ENCODE measurements at regions not wholly inside any gene's neighbourhood (a gene's known extent, or its start where the extent isn't known, plus 50 kb on each side); places are given as distances from the start of the nearest gene placed in this dataset.

DNA sequence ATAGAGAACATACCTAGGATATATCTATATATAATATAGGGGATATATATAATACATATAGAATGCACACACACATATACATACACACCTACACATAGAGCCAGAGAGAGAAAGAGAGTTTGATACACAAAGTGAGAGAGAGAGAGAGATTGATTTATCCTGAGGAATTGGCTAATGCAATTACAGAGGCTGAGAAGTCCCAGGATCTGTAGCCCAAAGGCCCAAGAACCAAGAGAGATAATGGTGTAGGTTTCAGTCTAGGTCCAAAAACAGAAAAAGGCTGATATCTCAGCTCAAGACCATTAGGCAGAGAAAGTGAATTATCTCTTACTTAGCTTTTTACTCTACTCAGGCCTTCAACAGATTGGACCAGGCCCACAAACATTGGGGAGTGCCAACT lies 715.0 kb upstream of the LCORL start:
- no peaks in the 10 kb centered on the region for H3K27me3 ChIP-seq (ENCODE audit: control insufficient read depth, low read length)
- no peaks in the 10 kb centered on the region for H3K36me3 ChIP-seq (ENCODE audit: control insufficient read depth, low read length)
- no peaks in the 10 kb centered on the region for H3K79me2 ChIP-seq (ENCODE audit: control insufficient read depth, low read length)
- H3K27ac ChIP-seq (ENCODE audit: low read depth, low read length) = no peak overlapping the region
- no peaks in the 10 kb centered on the region for H3K9me3 ChIP-seq (ENCODE audit: control insufficient read depth, insufficient read depth, low read length)
- TF ChIP-seq CTCF (IDR thresholded peaks at IDR 0.05; ENCODE audit: low read depth, low read length, poor library complexity, severe bottlenecking) (no peak), EZH2phosphoT487 (IDR thresholded peaks at IDR 0.05; ENCODE audit: borderline replicate concordance, low read length) (no peak)
- no peak overlapping the region for H3K4me3 ChIP-seq (ENCODE audit: low read length)
- no peaks in the 10 kb centered on the region for H3K9me2 ChIP-seq (replicated peaks; ENCODE audit: control insufficient read depth, low read length)
- H3K4me1 ChIP-seq (ENCODE audit: control insufficient read depth, low read length) = no peaks in the 10 kb centered on the region
- no peaks in the 10 kb centered on the region for H4K20me1 ChIP-seq (ENCODE audit: control insufficient read depth, insufficient read depth, low read depth, low read length)
- H3F3A ChIP-seq (ENCODE audit: control insufficient read depth, insufficient read depth) = no peaks in the 10 kb centered on the region
- no peak overlapping the region for H3K4me2 ChIP-seq (ENCODE audit: low read length)

GRCh38 chr4:18735740-18736268 lies 714.2 kb upstream of the LCORL start:
- TF ChIP-seq CTCF (IDR thresholded peaks at IDR 0.05; ENCODE audit: low read depth, low read length, poor library complexity, severe bottlenecking) (no peak), EZH2phosphoT487 (IDR thresholded peaks at IDR 0.05; ENCODE audit: borderline replicate concordance, low read length) (no peak)
- Histone ChIP-seq H3K4me1 (ENCODE audit: control insufficient read depth, low read length) (no peaks in the 10 kb centered on the region), H3K9me2 (replicated peaks; ENCODE audit: control insufficient read depth, low read length) (no peaks in the 10 kb centered on the region), H3K27ac (ENCODE audit: low read depth, low read length) (no peak overlapping the region), H3K27me3 (ENCODE audit: control insufficient read depth, low read length) (no peaks in the 10 kb centered on the region), H4K20me1 (ENCODE audit: control insufficient read depth, insufficient read depth, low read depth, low read length) (no peaks in the 10 kb centered on the region), H3K4me3 (ENCODE audit: low read length) (no peak overlapping the region), H3K36me3 (ENCODE audit: control insufficient read depth, low read length) (no peaks in the 10 kb centered on the region), H3K4me2 (ENCODE audit: low read length) (no peak overlapping the region), H3F3A (ENCODE audit: control insufficient read depth, insufficient read depth) (no peaks in the 10 kb centered on the region), H3K79me2 (ENCODE audit: control insufficient read depth, low read length) (no peaks in the 10 kb centered on the region), H3K9me3 (ENCODE audit: control insufficient read depth, insufficient read depth, low read length) (no peaks in the 10 kb centered on the region)

- Histone ChIP-seq H3K4me3 (ENCODE audit: low read length) (no peak overlapping the region), H3K9me3 (ENCODE audit: control insufficient read depth, insufficient read depth, low read length) (no peaks in the 10 kb centered on the region), H3K27ac (ENCODE audit: low read depth, low read length) (no peak overlapping the region), H3K4me1 (ENCODE audit: control insufficient read depth, low read length) (no peaks in the 10 kb centered on the region), H3K4me2 (ENCODE audit: low read length) (no peak overlapping the region), H3K27me3 (ENCODE audit: control insufficient read depth, low read length) (no peaks in the 10 kb centered on the region), H3K9me2 (replicated peaks; ENCODE audit: control insufficient read depth, low read length) (no peaks in the 10 kb centered on the region), H4K20me1 (ENCODE audit: control insufficient read depth, insufficient read depth, low read depth, low read length) (no peaks in the 10 kb centered on the region), H3K79me2 (ENCODE audit: control insufficient read depth, low read length) (no peaks in the 10 kb centered on the region), H3K36me3 (ENCODE audit: control insufficient read depth, low read length) (no peaks in the 10 kb centered on the region), H3F3A (ENCODE audit: control insufficient read depth, insufficient read depth) (no peaks in the 10 kb centered on the region)
- TF ChIP-seq EZH2phosphoT487 (IDR thresholded peaks at IDR 0.05; ENCODE audit: borderline replicate concordance, low read length) (no peak), CTCF (IDR thresholded peaks at IDR 0.05; ENCODE audit: low read depth, low read length, poor library complexity, severe bottlenecking) (no peak)
Measured at GRCh38 chr4:18734405-18734804, 712.9 kb upstream of the LCORL start.

Measured in DOHH2 (cell line).